GM12874 (cell line): ENCODE measurements at regions not wholly inside any gene's neighbourhood (a gene's known extent, or its start where the extent isn't known, plus 50 kb on each side); places are given as distances from the start of the nearest gene placed in this dataset.

Experiments used
- TF ChIP-seq, protein P1 (sequence below): IDR thresholded peaks from 2 replicates; pipeline ENCODE4 v1.5.1; 2011; ENCODE audit warnings: low read depth, mild to moderate bottlenecking, control low read depth, low read length, moderate library complexity; ENCODE audit not compliant: insufficient read depth

DNA sequence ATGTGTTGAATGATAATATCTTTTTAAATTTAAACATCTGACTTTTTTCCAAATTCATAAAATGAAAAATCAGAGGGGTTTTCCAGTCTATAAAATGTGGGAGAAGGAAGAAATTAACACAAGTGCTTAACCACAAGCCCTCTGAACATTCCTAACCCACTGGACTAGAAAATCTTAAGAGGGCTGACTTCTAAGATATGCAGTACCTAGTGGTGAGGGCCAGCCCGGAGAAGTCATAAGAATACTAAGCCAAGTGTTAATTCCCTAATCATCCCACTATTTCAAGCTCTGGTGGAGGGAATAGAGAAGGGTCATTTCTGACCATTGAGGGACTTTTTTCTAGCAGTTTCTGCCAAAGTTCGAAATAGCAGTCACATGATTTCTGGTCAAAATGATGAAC is 86.9 kb upstream of the NEIL3 start:
- TF ChIP-seq, protein P1, sequence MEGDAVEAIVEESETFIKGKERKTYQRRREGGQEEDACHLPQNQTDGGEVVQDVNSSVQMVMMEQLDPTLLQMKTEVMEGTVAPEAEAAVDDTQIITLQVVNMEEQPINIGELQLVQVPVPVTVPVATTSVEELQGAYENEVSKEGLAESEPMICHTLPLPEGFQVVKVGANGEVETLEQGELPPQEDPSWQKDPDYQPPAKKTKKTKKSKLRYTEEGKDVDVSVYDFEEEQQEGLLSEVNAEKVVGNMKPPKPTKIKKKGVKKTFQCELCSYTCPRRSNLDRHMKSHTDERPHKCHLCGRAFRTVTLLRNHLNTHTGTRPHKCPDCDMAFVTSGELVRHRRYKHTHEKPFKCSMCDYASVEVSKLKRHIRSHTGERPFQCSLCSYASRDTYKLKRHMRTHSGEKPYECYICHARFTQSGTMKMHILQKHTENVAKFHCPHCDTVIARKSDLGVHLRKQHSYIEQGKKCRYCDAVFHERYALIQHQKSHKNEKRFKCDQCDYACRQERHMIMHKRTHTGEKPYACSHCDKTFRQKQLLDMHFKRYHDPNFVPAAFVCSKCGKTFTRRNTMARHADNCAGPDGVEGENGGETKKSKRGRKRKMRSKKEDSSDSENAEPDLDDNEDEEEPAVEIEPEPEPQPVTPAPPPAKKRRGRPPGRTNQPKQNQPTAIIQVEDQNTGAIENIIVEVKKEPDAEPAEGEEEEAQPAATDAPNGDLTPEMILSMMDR = no peak

DNA sequence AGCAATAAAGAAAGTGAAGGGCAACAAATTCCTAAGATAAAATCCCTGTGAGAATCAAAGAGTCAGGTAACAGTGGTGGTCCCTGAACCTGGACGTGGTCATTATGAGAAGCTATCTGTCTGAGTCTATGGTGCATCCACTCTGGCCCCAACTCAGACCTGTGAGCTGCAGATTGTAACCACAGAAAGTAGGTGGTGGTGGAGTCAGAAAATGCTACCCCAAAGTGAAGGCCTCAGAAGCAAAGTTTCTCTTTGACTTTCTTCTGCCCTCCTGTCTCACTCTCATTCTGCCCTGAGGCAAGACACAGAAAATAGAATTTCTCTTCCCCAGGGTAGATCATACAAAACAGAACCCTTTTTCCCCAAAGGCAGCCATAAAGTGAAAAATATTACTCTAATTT is 84.1 kb upstream of the NEIL3 start:
- TF ChIP-seq, protein P1 = no peak

DNA sequence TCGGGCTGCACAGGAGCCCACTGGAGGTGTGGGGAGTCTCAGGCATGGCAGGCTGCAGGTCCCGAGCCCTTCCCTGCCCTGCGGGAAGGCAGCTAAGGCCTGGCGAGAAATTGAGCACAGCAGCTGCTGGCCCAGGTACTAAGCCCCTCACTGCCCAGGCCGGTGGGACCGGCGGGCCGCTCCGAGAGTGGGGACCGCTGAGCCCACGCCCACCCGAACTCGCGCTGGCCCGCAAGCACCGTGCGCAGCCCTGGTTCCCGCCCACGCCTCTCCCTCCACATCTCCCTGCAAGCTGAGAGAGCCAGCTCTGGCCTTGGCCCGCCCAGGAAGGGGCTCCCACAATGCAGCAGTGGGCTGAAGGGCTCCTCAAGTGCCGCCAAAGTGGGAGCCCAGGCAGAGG is 82.0 kb upstream of the NEIL3 start:
- TF ChIP-seq, protein P1 = no peak

DNA sequence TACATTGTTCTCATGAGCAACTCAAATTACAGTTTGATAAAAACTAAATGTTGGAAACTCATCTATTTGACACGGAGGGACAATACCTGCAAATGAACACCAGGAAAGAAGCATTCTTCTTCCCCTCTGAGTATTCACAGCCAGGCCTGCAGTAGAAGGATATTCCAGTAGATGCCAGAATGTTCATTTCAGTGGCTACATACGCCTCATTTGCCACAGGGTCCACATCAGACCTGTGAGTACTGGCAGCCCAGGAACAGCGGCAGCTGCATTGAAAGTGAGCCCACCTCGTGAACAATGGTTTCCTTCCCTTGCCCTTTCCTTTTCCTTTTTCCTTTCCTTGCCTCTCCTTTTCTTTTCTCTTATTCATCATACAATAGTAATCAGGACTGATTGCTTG is 81.1 kb upstream of the NEIL3 start:
- TF ChIP-seq, protein P1 = no peak

DNA sequence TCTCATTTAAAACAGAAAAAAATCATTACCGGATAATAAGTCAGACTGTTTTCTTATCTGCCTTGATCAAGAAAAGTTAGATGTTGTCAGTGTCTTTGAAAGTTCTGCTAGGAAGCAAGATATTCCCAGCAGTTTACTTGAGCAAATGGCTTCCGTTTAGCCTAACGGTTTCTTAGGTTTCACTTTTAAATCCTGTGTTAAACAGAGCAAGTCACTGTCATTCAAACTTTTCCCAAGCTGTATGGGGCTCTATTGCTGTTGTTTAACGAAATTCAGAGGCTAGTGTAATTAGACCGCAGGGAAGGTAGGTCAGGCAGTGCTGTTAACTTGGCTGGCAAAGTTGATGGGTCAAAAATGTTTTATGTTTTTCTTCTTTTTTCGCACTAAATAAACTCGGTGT is 80.3 kb upstream of the NEIL3 start:
- TF ChIP-seq, protein P1 = no peak

DNA sequence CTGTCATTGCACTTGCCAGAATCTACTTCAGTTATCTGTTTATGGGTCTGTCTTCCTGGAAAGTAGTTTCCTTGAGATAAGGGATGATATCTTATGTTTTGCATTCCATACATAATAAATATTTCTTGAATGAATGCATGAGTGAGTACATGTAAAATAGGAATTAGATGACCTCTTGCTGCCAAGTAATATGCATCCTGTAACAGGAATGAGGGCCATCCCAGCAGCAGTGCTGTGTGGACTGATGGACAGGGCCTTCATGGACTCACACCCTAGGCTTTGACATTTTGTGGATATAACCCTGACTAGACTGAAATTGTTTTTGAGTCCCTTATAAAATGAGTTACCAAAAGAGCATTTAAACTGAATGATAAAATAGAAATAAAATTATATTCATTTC is 77.2 kb upstream of the NEIL3 start:
- TF ChIP-seq, protein P1 = no peak

DNA sequence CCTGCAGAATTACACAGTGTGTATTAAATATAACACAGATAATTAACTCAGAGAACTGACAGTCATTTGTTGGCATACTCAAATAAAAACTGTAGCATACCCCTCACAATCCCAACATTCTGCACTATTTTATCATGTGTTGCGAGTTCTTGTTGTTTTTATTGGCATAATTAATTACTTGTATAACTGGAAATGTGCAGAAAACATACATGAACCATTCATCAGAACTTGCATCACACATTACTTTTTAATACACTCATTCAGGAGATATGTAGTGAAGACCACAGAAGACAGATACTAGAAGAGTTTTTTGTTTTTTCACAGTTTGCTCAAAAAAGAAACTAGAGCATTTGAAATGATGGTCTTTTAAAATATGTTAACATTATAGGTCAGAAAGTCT is 74.6 kb upstream of the NEIL3 start:
- TF ChIP-seq, protein P1 = no peak

DNA sequence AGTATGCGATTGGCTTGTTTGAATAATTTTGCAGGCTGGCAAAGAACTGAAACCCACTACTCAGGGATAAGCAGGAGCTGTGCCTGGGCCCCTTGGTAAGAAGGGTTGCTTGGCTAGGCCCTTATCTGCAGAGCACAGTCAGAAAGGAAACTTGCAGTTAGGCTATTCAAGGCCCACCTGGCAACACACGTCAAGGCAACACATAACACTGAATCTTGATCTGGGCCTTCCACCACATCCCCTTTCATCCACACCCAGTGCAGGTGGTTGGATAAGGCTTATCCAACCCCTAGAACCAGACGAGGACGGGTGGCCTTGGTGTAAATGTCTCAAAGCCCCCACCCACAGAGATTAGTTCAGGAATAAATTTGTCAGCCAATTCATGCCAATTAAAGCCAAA is 72.8 kb upstream of the NEIL3 start:
- TF ChIP-seq, protein P1 = no peak
